Iris pigment epithelial cell (primary cell): ENCODE measurements at regions not wholly inside any gene's neighbourhood (a gene's known extent, or its start where the extent isn't known, plus 50 kb on each side); places are given as distances from the start of the nearest gene placed in this dataset.
"Not testable (repeated sequence)": the region's sequence is repeated elsewhere in the genome, so short reads cannot be mapped to it uniquely, and the experiment has no call there.

ENCODE experiments used
- DNase-seq: peaks from one replicate; pipeline ENCODE4 v3.0.0-alpha.2; 2011; ENCODE audit warnings: low read depth

DNA sequence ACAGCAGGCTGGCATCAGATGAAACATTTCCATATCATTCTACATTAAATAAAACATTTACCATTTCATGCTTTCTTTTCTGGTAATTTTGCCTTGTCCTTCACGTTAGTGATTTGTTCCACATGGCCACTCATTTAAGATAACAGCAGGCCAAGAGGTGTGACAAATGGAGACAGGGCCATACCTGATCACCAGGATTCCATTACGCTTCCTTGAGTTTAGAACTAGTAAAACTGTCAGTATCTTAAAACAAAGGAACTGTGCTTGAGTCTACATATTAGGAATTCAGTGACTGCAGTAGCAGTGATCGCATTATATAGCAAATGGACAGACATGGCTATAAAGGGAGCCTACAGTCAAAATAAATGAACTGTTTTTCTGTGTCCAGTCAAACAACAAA lies 155.1 kb upstream of the FSHR start:
- DNase-seq, result no peak

DNA sequence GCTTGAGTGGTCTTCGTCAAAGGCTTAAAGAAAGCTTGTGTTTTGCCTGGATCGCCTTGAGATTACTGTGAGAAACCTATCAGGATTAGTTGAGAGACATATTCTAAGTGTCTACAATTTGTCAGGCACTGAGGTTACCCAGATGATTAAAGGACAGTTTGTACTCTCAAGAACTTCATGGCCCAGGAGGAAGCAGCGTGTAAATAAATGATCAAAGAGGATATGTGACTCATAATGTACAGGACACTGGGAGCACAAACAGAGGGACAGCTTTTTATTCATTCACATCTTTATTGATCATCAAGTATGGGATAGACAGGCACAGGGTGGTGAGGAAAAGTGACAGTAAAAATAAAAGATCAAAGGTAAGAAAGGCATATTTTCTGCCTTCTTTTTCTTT lies 152.6 kb upstream of the FSHR start:
- DNase-seq, result peak; percentile 25

DNA sequence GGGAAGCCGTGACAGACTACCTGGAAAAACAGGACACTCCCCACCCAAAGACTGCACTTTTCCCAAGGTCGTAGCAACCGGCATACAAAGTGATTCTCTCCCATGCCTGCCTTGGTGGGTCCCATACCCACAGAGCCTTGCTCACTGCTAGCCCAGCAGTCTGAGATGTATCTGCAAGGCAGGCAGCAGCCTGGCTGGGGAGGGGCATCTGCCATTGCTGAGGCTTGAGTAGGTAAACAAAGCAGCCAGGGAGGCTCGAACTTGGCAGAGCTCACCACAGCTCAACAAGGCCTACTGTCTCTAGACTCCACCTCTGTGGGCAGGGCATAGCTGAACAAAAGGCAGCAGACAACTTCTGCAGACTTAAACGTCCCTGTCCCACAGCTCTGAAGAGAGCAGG lies 144.4 kb upstream of the FSHR start:
- not testable (repeated sequence) for DNase-seq

DNA sequence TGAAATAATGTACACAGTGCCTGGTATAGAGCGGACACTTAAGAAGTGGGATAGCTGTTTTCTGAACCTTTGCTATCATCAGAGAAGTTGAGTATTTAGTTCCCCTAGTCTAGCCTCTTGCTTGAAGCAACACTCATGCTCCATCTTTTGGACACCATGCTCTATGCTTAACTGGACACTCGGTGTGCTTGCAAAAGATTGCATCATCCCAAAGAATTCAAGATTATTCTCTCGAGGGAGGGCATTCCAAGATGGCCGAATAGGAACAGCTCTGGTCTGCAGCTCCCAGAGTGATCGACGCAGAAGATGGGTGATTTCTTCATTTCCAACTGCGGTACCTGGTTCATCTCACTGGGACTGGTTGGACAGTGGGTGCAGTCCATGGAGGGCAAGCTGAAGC lies 143.9 kb upstream of the FSHR start:
- no peak for DNase-seq

GRCh38 chr2:49296107-49296867 lies 142.0 kb upstream of the FSHR start:
- DNase-seq, result no peak

DNA sequence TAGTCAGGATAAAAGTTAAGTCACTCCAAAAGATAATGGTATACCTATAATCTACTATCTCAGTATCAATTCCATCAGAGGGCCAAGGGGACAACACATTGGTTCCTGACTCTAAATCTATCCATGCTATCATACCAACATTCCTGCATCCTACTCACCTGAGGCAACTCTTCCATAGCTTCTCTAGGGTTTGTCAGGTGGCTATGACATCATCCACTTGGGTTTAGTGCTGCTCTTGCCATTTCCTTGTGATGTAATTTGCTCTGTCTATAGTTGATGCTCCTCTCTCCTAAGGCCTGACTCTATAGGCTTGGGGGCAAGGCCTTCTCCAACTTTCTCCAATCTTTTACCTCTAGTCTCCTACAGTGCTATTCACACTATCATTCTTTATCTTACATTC lies 139.9 kb upstream of the FSHR start:
- no peak for DNase-seq

DNA sequence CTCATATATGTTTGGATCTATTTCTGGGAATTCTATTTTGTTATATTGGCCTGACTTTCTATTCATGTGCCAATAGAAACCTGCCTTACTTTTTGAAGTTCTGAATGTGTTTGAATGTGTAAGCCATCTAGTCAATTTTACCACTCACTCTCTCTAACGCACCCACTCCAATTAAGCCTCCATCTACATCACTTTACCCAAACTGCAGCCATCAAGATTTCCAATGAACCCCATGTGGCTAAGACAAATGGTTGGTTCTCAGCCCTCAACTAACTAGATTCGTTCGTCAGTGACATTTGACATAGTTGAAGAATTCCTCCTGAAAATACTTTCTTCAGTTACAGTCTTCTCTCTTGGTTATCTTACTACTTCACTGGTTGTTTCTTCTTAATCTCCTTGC lies 137.3 kb upstream of the FSHR start:
- no peak for DNase-seq

DNA sequence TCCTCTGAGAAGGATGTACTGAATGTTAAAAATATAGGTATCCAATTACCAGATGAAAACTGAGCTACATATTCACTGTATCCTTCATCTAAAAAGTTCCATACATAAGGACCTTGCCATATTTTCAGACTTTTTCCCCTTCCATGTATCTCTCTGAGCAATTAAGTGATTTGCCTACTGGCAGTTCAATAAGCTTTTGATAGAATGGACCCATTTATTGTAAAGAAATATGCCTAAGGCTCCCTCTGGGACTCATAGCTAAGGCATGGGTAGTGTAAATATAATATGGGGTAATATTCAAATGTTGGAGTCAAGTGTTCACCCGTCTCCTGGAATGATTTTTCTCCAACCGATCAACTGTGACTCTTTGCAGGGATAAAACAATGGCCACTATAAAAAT lies 135.4 kb upstream of the FSHR start:
- DNase-seq, result no peak

- DNase-seq, result peak; percentile 4
Measured at GRCh38 chr2:49288902-49289700, 134.8 kb upstream of the FSHR start.

DNA sequence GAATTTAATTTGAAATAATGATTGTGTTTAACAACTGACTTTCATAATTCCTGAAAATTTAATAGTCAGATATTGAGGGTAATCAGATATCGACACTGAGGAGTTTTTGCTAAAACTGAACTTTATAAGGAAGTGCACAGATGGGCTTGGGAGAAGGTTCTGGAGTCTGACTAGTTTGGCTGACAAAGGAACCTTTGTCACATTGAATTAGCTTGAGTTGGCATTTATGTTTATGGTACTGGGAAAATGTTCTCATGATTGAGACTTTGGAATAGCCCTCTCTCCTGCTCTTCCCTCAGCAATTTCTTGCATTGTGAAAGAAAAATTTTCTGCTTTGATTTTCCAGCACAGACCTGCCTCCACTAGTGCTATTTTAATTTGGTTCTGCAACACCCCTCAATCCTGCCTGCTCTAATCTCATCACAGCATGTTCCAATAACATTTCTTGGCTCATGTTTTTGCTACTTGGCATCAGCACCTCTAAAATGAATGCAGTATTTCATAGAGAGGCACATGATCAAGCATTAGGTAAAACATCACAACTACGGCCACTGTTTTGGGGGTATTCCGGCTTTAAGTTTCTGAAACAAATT lies 133.9 kb upstream of the FSHR start:
- no peak for DNase-seq

- DNase-seq, result no peak
Measured at GRCh38 chr2:49286726-49287125, 132.4 kb upstream of the FSHR start.

DNA sequence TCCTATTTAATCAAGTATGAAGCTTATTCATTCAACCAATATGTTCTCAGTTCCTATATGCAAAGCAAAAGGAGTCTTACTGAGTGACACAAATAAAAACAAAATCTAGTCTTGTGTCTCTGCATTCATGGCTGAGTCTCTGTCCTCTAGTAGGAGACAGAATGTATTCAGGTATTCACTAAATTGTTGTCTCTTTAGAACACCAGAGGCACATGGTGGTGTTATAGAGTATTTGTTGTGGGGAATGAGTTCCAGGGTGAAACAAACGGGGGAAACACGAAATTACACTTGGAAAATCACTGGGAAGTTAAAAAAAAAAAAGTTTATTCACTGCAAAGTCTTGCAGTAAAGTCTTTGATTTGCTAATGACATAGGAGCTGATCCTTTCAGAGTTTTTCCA lies 131.7 kb upstream of the FSHR start:
- DNase-seq, result no peak

GRCh38 chr2:49278561-49278960 lies 124.2 kb upstream of the FSHR start:
- no peak for DNase-seq

DNA sequence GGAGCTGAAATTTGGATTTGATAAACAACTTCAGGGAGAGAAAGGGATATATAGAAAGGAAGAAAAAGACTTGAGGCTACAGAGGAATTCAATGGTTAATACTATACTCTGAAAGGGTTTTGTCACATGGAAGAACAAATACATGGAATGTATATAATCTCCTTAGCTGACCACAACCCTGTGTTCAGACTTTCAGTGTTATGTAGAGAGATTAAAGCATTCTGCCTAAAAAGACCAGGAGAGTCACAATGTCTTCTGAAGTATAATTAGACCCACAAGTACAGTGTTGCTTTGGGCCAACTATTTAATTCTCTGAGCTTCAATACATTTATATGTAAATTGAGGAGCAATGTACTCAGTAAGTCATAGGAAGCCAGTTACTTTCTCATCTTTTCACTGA lies 123.8 kb upstream of the FSHR start:
- no peak for DNase-seq

DNA sequence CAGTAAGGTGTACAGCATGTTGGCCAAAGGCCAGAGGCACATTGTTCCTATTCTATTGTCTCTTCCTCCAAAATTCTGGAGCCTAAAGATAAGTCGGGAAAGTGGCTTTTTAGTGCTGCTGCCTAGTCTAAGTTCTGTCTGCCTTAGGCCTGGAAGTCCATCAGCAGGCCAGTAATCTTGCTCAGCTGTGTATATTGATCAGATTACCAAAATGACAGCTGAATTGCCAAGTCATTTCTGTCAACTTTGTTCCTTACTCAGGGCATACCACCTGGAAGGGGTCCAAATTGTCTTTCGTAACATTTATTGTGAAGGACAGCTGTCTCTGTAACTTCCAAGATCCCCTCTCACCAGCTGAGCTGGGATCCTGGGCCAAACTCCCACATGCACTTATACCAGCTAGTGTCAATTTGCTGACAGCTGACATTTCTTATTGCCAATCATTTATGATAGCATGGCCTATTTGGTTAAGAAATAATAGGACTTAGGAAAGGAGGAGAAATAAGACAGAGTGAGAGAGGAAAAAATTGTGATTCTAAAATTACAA lies 116.8 kb upstream of the FSHR start:
- DNase-seq, result no peak

GRCh38 chr2:49270091-49270490 lies 115.8 kb upstream of the FSHR start:
- DNase-seq, result no peak

- no peak for DNase-seq
Measured at GRCh38 chr2:49265471-49265870, 111.2 kb upstream of the FSHR start.

- DNase-seq, result no peak
Measured at GRCh38 chr2:49262801-49263560, 108.7 kb upstream of the FSHR start.

DNA sequence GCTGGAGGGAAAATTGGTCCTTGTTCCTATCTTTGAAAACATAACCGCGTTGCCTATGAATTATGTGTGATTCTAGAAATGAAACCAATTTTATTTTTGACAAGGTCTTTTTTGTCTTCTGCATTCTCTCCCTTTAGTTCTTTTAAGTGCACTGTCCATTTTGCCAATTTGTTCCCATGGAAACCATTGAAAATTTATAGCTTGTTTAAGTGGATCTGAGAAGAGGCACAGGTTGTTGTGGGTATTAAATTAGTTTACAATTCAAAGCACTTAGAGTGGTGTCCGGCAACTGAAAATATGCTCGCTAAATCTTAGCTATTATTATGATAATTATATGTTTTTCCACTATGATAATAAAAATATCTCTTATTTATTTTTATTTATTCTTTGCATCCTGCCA lies 107.5 kb upstream of the FSHR start:
- no peak for DNase-seq

GRCh38 chr2:49260979-49261538 lies 106.7 kb upstream of the FSHR start:
- no peak for DNase-seq

GRCh38 chr2:49259926-49260325 lies 105.6 kb upstream of the FSHR start:
- no peak for DNase-seq

DNA sequence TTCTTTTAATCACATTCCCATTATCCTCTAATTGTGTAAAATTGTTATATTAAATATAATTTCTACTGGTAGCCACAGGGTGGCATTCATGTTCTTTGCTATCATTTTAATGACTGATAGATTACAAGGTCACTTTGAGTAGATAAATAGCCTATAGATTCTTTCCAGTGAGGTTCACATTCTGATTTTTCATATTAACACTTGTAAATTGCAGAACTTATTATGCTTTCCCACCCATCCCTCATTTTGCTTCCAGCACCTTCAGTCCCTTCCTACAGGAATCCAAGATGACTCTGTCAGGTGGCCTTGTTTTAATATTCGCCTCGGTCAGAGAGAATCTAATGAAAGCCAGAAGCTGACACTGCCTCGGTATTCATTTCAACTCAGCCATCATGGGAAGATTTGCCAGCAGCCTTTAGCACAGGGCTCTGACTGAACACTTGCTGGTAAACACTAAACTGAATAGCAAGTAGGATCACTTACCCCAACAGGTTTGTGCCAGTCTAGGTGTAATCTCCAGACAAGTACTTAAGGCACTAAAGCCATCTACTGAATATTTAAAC lies 101.2 kb upstream of the FSHR start:
- no peak for DNase-seq
